PC-9 (cell line): ENCODE measurements at regions not wholly inside any gene's neighbourhood (a gene's known extent, or its start where the extent isn't known, plus 50 kb on each side); places are given as distances from the start of the nearest gene placed in this dataset.

ENCODE experiments used
- BruUV-seq: library from RNA; stranded (reverse); fragments of 400-500 nt; replicated peaks from 2 replicates; lab custom pipeline; 2021; lab: Mats Ljungman, UMichigan
- CTCF ChIA-PET: fragments of 300-600 bp; sonication (Branson Sonifier 250); formaldehyde crosslinking; loops from one replicate; lab custom pipeline; 2022; ENCODE audit warnings: antibody characterized with exemption; lab: Charles Lee
- POLR2A ChIA-PET: fragments of 300-600 bp; sonication (Branson Sonifier 250); formaldehyde crosslinking; loops from one replicate; lab custom pipeline; 2022; ENCODE audit warnings: antibody characterized with exemption; ENCODE audit not compliant: unreplicated experiment; lab: Charles Lee
- DNase-seq, 2 experiments: peaks; one replicate each; pipeline versions ENCODE4 v3.0.0 to v3.0.0-alpha.2; 2015 to 2022; ENCODE audit warnings: mixed read lengths in 1 of 2
- H2AFZ ChIP-seq: fragments of 200-600 bp; sonication (generic); 2 replicates; pipeline ENCODE4 v1.8.1; 2017; ENCODE audit warnings: antibody characterized with exemption
- H3F3A ChIP-seq: fragments of 200-600 bp; sonication (generic); 2 replicates; pipeline ENCODE4 v1.8.1; 2017; ENCODE audit warnings: antibody characterized with exemption, mild to moderate bottlenecking, low read depth; ENCODE audit not compliant: insufficient read depth
- H3K27ac ChIP-seq: fragments of 200-600 bp; sonication (generic); 2 replicates; pipeline ENCODE4 v1.6.1; 2016; ENCODE audit warnings: mixed run types
- H3K27me3 ChIP-seq: fragments of 200-600 bp; sonication (generic); 2 replicates; pipeline ENCODE4 v1.6.1; 2016; ENCODE audit warnings: low read depth, mixed run types; ENCODE audit not compliant: insufficient read depth
- H3K36me3 ChIP-seq: fragments of 200-600 bp; sonication (generic); 2 replicates; pipeline ENCODE4 v1.6.1; 2016; ENCODE audit warnings: low read depth, mixed run types
- H3K4me1 ChIP-seq: fragments of 200-600 bp; sonication (generic); replicated peaks from 2 replicates; pipeline ENCODE4 v1.6.1; 2016; ENCODE audit warnings: mixed run types; ENCODE audit not compliant: insufficient read depth
- H3K4me2 ChIP-seq: fragments of 200-600 bp; sonication (generic); 2 replicates; pipeline ENCODE4 v1.6.1; 2017; ENCODE audit warnings: mixed run types
- H3K4me3 ChIP-seq: fragments of 200-600 bp; sonication (generic); 2 replicates; pipeline ENCODE4 v1.6.1; 2016; ENCODE audit warnings: mixed run types
- H3K79me2 ChIP-seq: fragments of 200-600 bp; sonication (generic); 2 replicates; pipeline ENCODE4 v1.6.1; 2017; ENCODE audit warnings: low read depth, mixed run types
- H3K9me2 ChIP-seq: fragments of 200-600 bp; sonication (generic); 2 replicates; pipeline ENCODE4 v1.8.1; 2017; ENCODE audit warnings: mild to moderate bottlenecking; ENCODE audit not compliant: insufficient read depth
- H3K9me3 ChIP-seq: fragments of 200-600 bp; sonication (generic); 2 replicates; pipeline ENCODE4 v1.8.1; 2016; ENCODE audit warnings: low read depth; ENCODE audit not compliant: insufficient read depth
- H4K20me1 ChIP-seq: fragments of 200-600 bp; sonication (generic); 2 replicates; pipeline ENCODE4 v1.8.1; 2017; ENCODE audit not compliant: insufficient read depth
- EZH2 ChIP-seq: fragments of 200-600 bp; sonication (generic); IDR thresholded peaks from 2 replicates; pipeline ENCODE4 v1.8.0; 2017; ENCODE audit warnings: antibody characterized with exemption, low read depth
- intact Hi-C: fragments of 100-400 bp; cut with micrococcal nuclease; formaldehyde crosslinking; loops from one replicate; pipeline ENCODE4 v1.10.0; 2022; ENCODE audit not compliant: unreplicated experiment
- TF ChIP-seq, protein P1 (sequence below): fragments of 200-600 bp; sonication (generic); conservative IDR thresholded peaks from 2 replicates; pipeline ENCODE4 v1.6.1; 2017; ENCODE audit warnings: mixed run types, antibody characterized with exemption, mild to moderate bottlenecking, moderate library complexity

- no peak overlapping the region for H2AFZ ChIP-seq
- POLR2A ChIA-PET: no interaction called here
- TF ChIP-seq, protein P1, sequence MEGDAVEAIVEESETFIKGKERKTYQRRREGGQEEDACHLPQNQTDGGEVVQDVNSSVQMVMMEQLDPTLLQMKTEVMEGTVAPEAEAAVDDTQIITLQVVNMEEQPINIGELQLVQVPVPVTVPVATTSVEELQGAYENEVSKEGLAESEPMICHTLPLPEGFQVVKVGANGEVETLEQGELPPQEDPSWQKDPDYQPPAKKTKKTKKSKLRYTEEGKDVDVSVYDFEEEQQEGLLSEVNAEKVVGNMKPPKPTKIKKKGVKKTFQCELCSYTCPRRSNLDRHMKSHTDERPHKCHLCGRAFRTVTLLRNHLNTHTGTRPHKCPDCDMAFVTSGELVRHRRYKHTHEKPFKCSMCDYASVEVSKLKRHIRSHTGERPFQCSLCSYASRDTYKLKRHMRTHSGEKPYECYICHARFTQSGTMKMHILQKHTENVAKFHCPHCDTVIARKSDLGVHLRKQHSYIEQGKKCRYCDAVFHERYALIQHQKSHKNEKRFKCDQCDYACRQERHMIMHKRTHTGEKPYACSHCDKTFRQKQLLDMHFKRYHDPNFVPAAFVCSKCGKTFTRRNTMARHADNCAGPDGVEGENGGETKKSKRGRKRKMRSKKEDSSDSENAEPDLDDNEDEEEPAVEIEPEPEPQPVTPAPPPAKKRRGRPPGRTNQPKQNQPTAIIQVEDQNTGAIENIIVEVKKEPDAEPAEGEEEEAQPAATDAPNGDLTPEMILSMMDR: no peak
- no peak for TF ChIP-seq EZH2
- H3K36me3 ChIP-seq: no peaks in the 10 kb centered on the region
- no peak overlapping the region for H3K4me3 ChIP-seq
- no peak overlapping the region for H3K27ac ChIP-seq
- no peaks in the 10 kb centered on the region for H3F3A ChIP-seq
- H4K20me1 ChIP-seq: no peaks in the 10 kb centered on the region
- no peaks in the 10 kb centered on the region for H3K9me2 ChIP-seq
- intact Hi-C loops: no loop called here
- DNase-seq: no peak
- no peaks in the 10 kb centered on the region for H3K79me2 ChIP-seq
- H3K27me3 ChIP-seq: peaks cover 24% of the 10 kb centered on the region
- CTCF ChIA-PET: no interaction called here
- H3K4me2 ChIP-seq: no peak overlapping the region
- no peaks in the 10 kb centered on the region for H3K4me1 ChIP-seq
- BruUV-seq: no TSS peak
- no peaks in the 10 kb centered on the region for H3K9me3 ChIP-seq
Measured at GRCh38 chr18:77359561-77360314, 110.1 kb downstream of the GALR1 start.

DNA sequence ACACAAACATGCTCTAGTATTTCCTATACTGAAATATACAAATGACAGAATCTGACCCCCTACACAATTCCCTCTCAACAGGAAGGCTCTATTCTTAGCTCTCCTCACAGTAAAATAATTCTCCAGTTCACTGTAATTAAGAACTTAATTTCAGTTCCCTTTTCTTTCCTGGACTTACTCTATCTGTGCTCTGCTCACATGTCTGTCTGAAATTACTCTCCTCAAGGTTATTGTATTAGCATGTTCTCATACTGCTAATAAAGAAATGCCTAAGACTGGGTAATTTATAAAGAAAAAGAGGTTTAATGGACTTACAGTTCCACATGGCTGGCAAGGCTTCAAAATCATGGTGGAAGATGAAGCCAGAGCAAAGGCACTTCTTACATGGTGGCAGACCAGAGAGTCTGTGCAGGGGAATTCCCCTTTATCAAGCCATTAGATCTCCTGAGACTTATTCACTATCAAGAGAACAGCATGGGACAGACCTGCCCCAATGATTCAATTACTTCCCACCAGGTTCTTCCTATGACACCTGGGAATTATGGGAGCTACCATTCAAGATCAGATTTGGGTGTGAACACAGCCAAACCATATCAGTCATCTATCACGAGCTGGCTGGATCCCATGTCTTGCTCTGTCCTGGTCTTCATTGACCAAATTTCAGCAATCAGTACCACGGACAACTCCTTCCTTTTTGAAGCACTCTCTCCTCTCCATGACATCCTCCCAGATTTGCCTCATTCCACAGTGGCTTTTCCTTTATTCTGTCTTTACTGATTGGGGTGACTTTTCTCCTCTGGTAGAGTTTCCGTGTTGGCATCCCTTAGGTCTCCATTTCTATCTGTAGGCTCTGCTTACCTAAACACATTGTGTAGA lies 110.9 kb downstream of the GALR1 start:
- POLR2A ChIA-PET: no interaction called here
- no peaks in the 10 kb centered on the region for H3K9me2 ChIP-seq
- no peaks in the 10 kb centered on the region for H3K36me3 ChIP-seq
- TF ChIP-seq, protein P1: no peak
- no peak for TF ChIP-seq EZH2
- H3K27me3 ChIP-seq: peaks cover 26% of the 10 kb centered on the region
- CTCF ChIA-PET: no interaction called here
- BruUV-seq: no TSS peak
- H3K79me2 ChIP-seq: no peaks in the 10 kb centered on the region
- no peaks in the 10 kb centered on the region for H3K4me1 ChIP-seq
- H3F3A ChIP-seq: no peaks in the 10 kb centered on the region
- H3K9me3 ChIP-seq: no peaks in the 10 kb centered on the region
- no peak overlapping the region for H3K27ac ChIP-seq
- no peak for DNase-seq
- no peaks in the 10 kb centered on the region for H4K20me1 ChIP-seq
- H3K4me3 ChIP-seq: no peak overlapping the region
- H3K4me2 ChIP-seq: no peak overlapping the region
- intact Hi-C loops: no loop called here
- H2AFZ ChIP-seq: no peak overlapping the region

- Histone ChIP-seq H3K27ac (no peak overlapping the region), H3K79me2 (no peaks in the 10 kb centered on the region), H3K4me3 (no peak overlapping the region), H3F3A (no peaks in the 10 kb centered on the region), H3K27me3 (peaks cover 29% of the 10 kb centered on the region), H4K20me1 (no peaks in the 10 kb centered on the region), H3K4me2 (no peak overlapping the region), H3K36me3 (no peaks in the 10 kb centered on the region), H3K4me1 (no peaks in the 10 kb centered on the region), H3K9me3 (no peaks in the 10 kb centered on the region), H2AFZ (no peak overlapping the region), H3K9me2 (no peaks in the 10 kb centered on the region)
- no peak for DNase-seq
- ChIA-PET POLR2A (no interaction called here), CTCF (no interaction called here)
- TF ChIP-seq, protein P1: no peak
- TF ChIP-seq EZH2: no peak
- intact Hi-C loops: no loop called here
- BruUV-seq: no TSS peak
Measured at GRCh38 chr18:77361382-77361781, 111.7 kb downstream of the GALR1 start.
